GM10266 (cell line): ENCODE measurements at regions not wholly inside any gene's neighbourhood (a gene's known extent, or its start where the extent isn't known, plus 50 kb on each side); places are given as distances from the start of the nearest gene placed in this dataset.

Experiments
- DNase-seq: peaks from one replicate; pipeline ENCODE4 v3.0.0; 2012; ENCODE audit errors: extremely low spot score
- TF ChIP-seq, protein P1 (sequence below): IDR thresholded peaks from 2 replicates; pipeline ENCODE4 v1.5.1; 2012; ENCODE audit warnings: mild to moderate bottlenecking, low read depth; ENCODE audit not compliant: control insufficient read depth, insufficient read depth; ENCODE audit errors: missing control alignments

DNA sequence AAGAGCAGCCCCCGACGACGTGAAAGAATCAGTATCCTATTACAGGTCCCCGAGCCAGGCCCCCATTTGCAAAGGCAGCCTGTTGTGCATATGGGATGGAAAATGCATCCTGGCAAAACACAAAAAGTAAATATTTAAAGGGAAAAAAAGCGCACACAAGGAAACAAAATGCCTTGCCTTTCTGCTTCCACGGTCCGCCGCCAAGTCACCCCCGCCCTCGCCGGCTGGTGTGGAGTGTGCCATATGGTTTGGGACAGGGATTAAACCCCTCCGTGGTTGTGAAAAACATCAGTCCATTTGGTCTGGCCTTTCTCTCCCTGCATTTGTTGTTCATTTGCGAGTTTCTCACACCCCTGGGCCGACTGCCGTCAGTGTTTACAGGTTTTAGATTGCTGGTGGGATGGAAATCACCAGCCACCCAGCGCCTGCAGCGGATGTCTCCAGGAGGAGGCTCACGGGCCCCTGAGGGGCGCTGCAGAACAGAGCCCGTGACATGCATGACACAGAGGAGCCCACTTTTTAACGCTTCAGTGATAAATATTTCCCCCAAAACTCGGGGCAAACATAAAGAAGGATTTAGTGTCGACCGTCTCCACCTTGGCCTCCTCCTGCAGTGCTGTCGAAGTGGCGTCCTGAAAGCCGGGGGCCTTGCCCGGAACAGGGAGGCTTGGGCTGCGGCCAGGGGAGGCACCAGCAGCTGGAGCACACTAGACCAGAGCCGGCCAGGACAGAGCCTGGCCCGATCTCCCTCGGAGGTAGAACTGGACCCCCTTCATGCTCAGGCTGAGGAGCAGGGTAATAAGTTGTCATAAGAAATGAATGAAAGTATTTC lies 161.5 kb downstream of the HSD17B3 start:
- TF ChIP-seq, protein P1, sequence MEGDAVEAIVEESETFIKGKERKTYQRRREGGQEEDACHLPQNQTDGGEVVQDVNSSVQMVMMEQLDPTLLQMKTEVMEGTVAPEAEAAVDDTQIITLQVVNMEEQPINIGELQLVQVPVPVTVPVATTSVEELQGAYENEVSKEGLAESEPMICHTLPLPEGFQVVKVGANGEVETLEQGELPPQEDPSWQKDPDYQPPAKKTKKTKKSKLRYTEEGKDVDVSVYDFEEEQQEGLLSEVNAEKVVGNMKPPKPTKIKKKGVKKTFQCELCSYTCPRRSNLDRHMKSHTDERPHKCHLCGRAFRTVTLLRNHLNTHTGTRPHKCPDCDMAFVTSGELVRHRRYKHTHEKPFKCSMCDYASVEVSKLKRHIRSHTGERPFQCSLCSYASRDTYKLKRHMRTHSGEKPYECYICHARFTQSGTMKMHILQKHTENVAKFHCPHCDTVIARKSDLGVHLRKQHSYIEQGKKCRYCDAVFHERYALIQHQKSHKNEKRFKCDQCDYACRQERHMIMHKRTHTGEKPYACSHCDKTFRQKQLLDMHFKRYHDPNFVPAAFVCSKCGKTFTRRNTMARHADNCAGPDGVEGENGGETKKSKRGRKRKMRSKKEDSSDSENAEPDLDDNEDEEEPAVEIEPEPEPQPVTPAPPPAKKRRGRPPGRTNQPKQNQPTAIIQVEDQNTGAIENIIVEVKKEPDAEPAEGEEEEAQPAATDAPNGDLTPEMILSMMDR = no peak
- DNase-seq = no peak

DNA sequence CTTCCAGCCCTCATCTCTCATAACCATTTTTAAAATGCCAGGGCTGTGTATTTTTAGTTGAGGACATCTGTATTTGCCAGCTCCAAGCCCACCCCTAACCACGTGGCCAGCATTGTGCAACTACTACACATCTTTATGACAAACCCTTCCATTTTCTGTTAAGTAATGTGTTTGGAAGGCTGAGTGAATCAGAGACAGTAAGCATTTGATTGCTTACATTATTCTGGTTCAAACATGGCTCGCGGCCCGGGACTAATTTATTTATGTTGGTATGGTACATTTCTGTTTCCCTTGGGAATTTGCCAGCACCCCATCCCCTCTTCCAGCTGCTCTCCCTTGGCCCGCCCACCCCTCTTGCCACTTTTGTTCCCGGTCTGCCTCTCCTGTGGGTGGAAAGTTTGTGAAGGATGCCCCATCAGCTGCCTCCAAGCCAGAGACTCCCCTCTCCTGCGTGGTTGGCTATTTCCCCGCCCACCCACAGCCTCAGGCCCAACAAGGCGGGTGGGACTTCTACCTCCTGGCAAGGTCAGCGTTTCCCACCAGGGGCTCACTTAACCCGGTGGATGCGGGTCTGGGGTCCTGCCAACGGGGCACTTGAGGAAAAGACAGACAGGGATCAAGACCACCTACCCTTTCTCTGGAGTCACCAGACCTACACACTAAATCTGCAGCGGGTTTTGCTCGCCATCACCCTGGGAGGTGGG lies 162.2 kb downstream of the HSD17B3 start:
- TF ChIP-seq, protein P1 = no peak
- no peak for DNase-seq

- TF ChIP-seq, protein P1 = no peak
- DNase-seq = no peak
Observed at GRCh38 chr9:96138616-96139015, 163.4 kb downstream of the HSD17B3 start.

- no peak for DNase-seq
Observed at GRCh38 chr9:96137671-96138429, 164.1 kb downstream of the HSD17B3 start.

DNA sequence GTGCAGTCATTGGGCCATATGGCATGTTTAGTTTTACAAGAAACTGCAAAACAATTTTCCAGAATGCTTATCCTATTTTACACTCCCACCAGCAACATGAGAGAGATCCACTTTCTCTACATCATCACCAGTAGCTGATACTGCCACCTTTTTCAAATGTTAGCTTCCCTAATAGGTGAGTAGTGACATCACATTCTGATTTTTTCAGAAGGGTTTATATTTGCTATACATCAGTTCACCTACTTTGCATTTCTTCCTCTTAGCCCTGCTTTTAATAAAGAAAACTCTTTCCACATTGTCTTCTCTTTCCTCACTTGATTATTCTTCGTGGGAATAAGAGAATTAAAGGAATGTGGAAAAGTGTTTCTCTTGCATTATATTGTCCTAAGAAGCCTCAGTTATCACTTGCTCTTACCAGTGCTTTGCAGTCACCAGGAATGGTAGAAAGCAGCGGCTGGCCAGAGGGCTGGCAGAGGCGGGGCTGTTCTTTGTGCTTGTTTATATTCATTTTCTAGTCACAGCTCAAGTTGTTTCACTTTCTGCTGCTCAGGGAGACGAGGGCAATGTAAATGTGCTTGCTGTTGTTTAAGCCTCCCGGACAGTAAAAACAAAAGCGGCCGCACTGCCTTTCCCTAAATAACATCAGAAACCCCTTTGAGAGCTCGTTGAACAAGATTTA lies 164.8 kb downstream of the HSD17B3 start:
- peak; percentile 80 for DNase-seq
- TF ChIP-seq, protein P1 = no peak

More at GRCh38 chr9:96137671-96138429, 164.1 kb downstream of the HSD17B3 start:
- TF ChIP-seq, protein P1 = no peak

DNA sequence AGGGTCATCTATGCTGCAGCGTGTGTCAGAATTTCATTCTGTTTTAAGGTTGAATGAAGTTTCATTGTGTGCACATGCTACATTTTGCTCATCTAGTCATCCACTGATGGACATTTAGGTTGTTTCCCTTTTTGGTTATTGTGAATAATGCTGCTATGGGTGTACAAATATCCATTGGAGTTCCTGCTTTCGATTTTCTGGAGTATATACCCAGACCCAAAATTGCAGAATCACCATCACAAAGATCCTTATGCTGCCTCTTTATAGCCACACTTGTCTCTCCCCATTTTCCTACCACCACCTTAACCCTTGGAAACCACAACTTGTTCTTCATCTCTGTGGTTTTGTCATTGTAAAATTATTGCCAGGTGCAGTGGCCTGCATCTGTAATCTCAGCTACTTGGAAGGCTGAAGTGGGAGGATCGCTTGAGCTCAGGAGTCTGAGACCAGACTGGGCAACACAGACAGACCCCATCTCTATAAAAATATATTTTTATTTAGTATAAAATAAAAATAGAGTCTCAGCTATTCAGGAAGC lies 166.2 kb downstream of the HSD17B3 start:
- TF ChIP-seq, protein P1 = no peak
- no peak for DNase-seq
